H1 (cell line): ENCODE measurements at regions not wholly inside any gene's neighbourhood (a gene's known extent, or its start where the extent isn't known, plus 50 kb on each side); places are given as distances from the start of the nearest gene placed in this dataset.

Source experiments
- ASH2L ChIP-seq: fragments of 200-600, 300-600 bp; sonication (generic); IDR thresholded peaks from one replicate; pipeline ENCODE4 v1.7.1; 2017; ENCODE audit warnings: low read length
- ATF3 ChIP-seq: IDR thresholded peaks from 2 replicates; pipeline ENCODE4 v1.6.1; 2011; ENCODE audit warnings: low read depth, mild to moderate bottlenecking, low read length; ENCODE audit not compliant: insufficient read depth
- CHD7 ChIP-seq: fragments of 300-600 bp; sonication (generic); IDR thresholded peaks from 2 replicates; pipeline ENCODE4 v1.7.1; 2012; ENCODE audit warnings: low read length, moderate library complexity, mild to moderate bottlenecking, inconsistent platforms; ENCODE audit not compliant: insufficient replicate concordance
- GABPA ChIP-seq: IDR thresholded peaks from 2 replicates; pipeline ENCODE4 v1.6.1; 2011; ENCODE audit warnings: mild to moderate bottlenecking, low read length, moderate library complexity, borderline replicate concordance; ENCODE audit not compliant: insufficient read depth
- JUN ChIP-seq: IDR thresholded peaks from 2 replicates; pipeline ENCODE4 v1.6.1; 2011; ENCODE audit warnings: low read depth, mild to moderate bottlenecking, improper control_type of control experiment, low read length
- KDM4A ChIP-seq: IDR thresholded peaks from one replicate; pipeline ENCODE4 v1.7.1; 2012; ENCODE audit warnings: low read depth, mild to moderate bottlenecking, moderate library complexity, low read length, inconsistent platforms; ENCODE audit not compliant: severe bottlenecking
- NANOG ChIP-seq: IDR thresholded peaks from 2 replicates; pipeline ENCODE4 v1.6.1; 2011; ENCODE audit warnings: low read length, low read depth, mild to moderate bottlenecking, inconsistent platforms; ENCODE audit not compliant: insufficient read depth, poor library complexity, severe bottlenecking
- SP1 ChIP-seq: IDR thresholded peaks from 2 replicates; pipeline ENCODE4 v1.6.1; 2011; ENCODE audit warnings: low read depth, low read length
- SRF ChIP-seq: IDR thresholded peaks from 2 replicates; pipeline ENCODE4 v1.6.1; 2011; ENCODE audit warnings: mild to moderate bottlenecking, low read depth, low read length, moderate library complexity
- TEAD4 ChIP-seq: IDR thresholded peaks from 2 replicates; pipeline ENCODE4 v1.6.1; 2012; ENCODE audit warnings: low read depth, low read length, inconsistent platforms, mixed read lengths
- USF2 ChIP-seq: IDR thresholded peaks from 2 replicates; pipeline ENCODE4 v1.6.1; 2011; ENCODE audit warnings: low read length, improper control_type of control experiment

GRCh38 chr1:29548091-29548490 is 311.8 kb downstream of the PTPRU start (continued):
- TF ChIP-seq CHD7 (no peak), SP1 (no peak), GABPA (no peak), SRF (no peak), JUN (no peak), TEAD4 (no peak), NANOG (no peak), ASH2L (no peak), KDM4A (no peak), ATF3 (no peak), USF2 (no peak)
